ENCODE measurements at regions not wholly inside any gene's neighbourhood (a gene's known extent, or its start where the extent isn't known, plus 50 kb on each side); places are given as distances from the start of the nearest gene placed in this dataset.
A peak's percentile ranks its signal among the peaks of the same experiment; 100 is the strongest.

DNA sequence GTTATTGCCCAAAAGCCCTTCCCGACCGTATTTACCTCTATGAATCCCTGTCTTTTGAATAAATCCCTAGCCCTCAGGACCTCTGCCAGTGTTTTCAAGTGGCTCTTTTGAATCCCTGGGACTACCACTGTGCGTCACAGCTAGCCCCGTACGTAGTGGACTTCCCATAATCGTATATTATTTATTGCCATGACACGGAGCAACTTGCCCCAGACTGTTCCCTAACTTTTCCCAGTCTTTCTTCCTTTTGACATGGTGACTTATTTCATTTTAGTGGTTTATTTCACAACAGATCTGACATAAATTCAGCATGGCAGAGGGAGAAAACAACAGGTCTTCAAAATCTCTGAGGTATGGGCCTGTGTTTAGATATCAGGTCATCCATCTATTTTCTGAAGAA, 318.6 kb upstream of the KLF6 start:
- TF ChIP-seq GATA3 (IDR thresholded peaks at IDR 0.05; ENCODE audit: low read depth, low read length): no peak
- no peak for TF ChIP-seq GATA2 (IDR thresholded peaks at IDR 0.05; ENCODE audit: low read depth, low read length)

DNA sequence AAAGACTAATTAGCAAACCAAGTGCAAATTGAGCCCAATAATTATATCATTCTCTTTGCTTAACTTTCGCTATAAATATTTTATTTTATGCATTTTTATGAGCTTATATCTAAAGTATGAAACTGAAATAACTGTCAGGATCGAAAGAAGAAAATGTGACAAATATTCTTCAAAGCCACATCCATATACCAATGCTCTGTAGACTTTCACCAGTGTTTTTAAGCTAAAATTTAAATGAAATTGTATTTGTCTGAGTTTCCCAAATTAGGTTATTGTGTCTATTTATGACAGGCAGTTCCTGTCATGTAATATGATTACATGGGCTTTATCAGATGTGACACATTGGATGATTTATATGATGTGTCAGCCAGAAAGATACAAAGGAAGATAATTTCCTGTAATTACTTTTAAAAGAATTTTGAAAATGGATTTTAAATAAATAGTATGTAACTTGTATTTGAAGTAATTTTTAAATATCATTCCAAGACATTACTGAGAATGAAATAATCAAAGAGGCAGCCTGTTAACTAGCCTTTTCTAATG, 317.9 kb upstream of the KLF6 start:
- TF ChIP-seq GATA2 (IDR thresholded peaks at IDR 0.05; ENCODE audit: low read depth, low read length) (peak; percentile 35; the same call in 1 of the 2 replicates), GATA3 (IDR thresholded peaks at IDR 0.05; ENCODE audit: low read depth, low read length) (peak; percentile 89)

DNA sequence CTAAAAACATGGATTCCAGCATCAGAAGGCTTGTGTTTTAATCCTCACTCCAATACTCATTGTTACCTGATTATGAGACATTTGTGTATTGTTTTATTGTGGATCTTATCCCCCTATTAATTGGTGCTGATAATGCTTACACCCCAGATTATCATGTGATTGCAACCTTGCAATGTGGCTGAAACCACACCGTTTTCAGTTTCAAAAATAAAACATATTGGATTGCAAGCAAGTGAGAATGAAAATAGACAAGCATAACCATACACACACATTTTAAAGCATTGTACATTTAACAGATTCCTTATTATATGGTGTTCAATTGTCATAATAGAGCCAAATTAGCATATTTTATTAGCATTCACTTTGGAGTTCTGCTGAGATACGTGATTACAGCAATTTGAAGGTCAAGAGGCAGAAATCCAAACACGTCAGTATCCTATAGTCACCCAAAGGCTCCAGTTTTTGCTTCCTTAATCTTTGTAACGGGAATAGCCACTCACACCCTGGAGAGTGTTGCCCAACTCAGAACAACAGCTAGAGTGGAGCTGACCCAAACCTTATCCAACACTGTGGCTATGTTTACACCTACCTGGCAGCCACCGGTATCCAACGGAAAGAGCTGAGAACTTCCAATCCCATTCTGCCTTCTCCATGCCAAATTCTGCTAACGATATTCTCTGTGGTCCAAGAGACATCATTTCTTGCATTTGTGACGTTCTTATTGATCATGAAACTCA, 317.1 kb upstream of the KLF6 start:
- TF ChIP-seq GATA3 (IDR thresholded peaks at IDR 0.05; ENCODE audit: low read depth, low read length) (no peak), GATA2 (IDR thresholded peaks at IDR 0.05; ENCODE audit: low read depth, low read length) (no peak)

DNA sequence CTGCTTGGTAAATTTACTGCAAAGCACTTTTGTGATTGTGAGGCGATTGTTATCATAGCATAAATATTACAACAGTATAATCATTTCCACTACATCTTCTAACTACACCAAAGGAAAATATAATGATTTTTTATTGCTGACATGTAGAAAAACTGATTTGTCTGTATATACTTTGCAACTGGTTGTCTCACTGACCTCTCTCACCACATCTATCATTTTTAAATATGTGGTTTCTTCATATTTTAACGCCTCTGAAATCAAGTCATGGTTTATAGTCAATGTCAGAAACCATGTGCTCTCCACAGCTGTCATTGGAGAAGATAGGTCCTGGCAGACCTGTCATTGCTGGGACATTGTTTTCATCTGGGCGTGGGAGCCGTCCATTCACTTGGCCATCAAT, 315.4 kb upstream of the KLF6 start:
- TF ChIP-seq GATA2 (IDR thresholded peaks at IDR 0.05; ENCODE audit: low read depth, low read length) (no peak), GATA3 (IDR thresholded peaks at IDR 0.05; ENCODE audit: low read depth, low read length) (no peak)

DNA sequence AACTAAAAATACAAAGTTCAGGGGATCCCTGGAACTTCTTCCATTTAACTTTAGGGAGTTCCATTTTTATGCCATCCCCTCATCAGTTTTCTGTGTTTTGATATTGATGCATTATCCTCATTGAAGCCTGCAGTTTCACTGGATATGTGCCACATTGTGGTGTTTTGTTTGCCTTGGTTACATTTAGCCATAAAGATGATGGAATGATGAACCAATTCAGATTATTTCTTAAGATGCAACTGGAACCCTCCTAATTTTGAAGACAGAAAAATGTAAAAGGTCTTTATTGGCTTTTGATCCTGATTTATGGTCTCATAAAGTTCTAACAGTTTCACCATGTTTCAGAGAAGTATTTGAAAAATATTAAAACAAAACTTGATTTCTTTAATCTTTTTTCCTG, 314.2 kb upstream of the KLF6 start:
- no peak for TF ChIP-seq GATA3 (IDR thresholded peaks at IDR 0.05; ENCODE audit: low read depth, low read length)
- TF ChIP-seq GATA2 (IDR thresholded peaks at IDR 0.05; ENCODE audit: low read depth, low read length): no peak

DNA sequence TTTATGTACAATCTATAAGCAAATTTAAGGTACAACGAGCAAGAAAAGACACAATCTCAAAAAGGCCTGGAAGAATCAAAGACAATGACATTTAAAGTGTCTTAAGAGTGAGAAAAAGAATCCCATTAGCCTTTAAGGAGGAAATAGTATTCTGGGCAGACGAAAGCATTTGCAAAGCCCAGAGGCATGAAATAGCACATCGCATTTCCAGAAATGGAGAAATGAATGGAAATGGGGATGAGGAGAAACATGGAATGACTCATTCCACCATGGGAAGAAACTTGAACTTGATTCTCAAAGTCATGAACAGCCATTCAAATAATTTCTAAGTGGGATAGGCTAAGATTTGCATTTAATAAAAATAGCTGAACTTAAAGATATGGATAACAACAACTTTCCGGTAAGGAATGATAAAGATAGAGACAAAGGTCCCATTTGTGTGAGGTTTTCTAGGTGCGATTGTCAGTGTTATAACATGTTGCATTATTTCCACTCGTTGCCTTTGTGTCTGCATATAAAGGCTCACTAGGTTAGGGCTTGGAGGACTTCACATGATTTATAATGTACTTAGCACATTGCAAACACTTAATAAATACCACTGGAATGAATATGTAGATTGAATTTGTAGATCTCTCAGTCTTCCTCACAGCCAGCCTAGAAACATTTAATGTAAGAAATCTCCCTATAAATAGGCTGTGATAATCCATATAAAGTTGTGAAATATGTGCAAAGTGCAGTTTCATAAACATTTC, 310.3 kb upstream of the KLF6 start:
- TF ChIP-seq GATA3 (IDR thresholded peaks at IDR 0.05; ENCODE audit: low read depth, low read length): no peak
- TF ChIP-seq GATA2 (IDR thresholded peaks at IDR 0.05; ENCODE audit: low read depth, low read length): no peak

DNA sequence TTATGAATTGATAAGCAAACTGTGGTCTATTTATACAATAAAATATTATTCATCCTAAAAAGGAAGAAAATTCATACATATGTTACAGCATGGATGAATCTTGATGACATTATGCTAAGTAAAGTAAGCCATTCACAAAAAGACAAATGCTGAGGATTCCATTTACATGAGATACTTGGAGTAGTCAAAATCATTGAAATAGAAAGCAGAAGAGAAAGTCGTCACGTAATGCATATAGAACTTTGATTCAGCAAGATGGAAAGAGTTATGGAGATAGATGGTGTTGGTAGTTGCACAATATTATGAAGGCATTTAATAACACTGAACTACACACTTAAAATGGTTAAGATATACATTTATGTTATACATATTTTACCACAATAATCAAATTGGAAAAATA, 309.7 kb upstream of the KLF6 start:
- no peak for TF ChIP-seq GATA2 (IDR thresholded peaks at IDR 0.05; ENCODE audit: low read depth, low read length)
- no peak for TF ChIP-seq GATA3 (IDR thresholded peaks at IDR 0.05; ENCODE audit: low read depth, low read length)

DNA sequence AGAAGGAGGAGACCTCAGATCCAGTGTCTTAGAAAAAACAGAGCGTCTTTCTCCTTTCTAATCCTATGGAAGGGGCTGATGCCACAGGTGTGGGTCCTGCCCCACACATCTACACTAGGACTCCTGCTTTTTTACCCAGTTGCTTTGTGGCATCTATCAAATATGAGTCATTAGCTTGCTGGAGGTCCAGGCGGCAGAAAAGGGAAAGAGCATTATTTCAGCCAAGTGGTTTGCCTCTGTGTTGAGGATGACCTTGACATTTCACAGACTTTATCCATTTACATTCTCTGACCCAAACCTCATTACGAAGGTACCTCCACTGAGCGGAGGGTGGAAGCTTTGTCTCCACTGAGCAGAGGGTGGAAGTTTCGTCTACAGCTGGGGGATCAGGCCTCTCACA, 308.4 kb upstream of the KLF6 start:
- TF ChIP-seq GATA3 (IDR thresholded peaks at IDR 0.05; ENCODE audit: low read depth, low read length) (no peak), GATA2 (IDR thresholded peaks at IDR 0.05; ENCODE audit: low read depth, low read length) (no peak)

DNA sequence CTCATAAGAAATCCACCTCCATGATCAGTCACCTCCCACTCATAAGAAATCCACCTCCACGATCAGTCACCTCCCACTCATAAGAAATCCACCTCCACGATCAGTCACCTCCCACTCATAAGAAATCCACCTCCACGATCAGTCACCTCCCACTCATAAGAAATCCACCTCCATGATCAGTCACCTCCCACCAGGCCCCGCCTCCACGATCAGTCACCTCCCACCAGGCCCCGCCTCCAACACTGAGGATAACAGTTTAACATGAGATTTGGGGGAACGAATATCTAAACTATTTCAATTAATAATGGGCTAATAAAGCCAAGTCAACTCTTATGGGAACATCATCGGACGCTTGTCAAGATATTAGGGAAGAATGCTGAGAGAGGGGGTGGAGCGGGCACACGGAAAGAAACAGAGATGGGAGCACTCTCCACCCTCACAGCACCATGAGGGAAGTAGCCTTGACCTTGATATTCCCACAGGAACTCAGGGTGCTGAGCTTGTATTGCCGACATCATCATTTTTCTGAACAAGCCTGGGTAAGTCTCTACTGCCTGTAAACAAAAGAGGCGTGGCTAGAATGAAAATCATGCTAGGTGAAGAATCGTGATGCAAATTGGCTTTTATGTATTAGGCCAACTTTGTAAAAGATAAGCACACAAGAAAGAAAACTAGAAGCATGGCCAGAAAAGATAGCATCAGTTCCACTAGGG, 303.5 kb upstream of the KLF6 start:
- no peak for TF ChIP-seq GATA2 (IDR thresholded peaks at IDR 0.05; ENCODE audit: low read depth, low read length)
- TF ChIP-seq GATA3 (IDR thresholded peaks at IDR 0.05; ENCODE audit: low read depth, low read length): no peak

DNA sequence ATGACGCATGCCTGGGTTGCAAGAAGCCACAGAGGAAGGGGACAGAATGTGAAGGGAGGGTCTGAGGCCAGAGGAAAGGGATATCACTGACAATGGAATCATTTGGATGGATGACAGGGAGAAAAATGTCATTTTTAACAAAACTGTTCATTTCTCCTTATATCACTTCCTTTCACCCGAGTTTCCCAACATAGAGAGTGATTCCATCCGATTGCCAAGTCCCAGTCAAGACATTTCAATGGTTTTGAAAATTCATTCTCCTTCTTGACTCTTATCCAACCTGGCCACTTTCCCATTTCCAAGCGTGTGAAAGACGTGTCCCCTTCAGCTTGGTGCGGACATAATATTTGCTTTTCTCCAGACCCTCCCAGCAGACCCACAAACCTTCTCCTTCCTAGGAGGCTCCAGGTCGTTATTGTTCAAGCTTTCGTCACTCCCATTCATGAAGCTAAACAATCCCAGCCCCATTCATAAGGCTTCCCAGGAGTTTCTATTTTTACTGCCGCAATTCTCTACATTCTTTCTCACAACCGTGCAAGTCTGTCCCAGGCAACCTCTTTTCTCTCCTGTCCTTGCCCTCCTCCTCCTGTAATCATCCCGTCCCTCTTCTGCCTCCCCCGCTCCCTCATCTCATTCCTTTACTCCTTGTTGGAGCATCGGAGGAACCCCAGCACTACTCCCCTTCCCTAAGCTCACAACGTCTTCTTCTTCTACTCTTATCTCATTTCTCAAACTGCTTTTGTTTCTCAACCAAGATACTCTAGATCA, 301.3 kb upstream of the KLF6 start:
- TF ChIP-seq GATA3 (IDR thresholded peaks at IDR 0.05; ENCODE audit: low read depth, low read length) (no peak), GATA2 (IDR thresholded peaks at IDR 0.05; ENCODE audit: low read depth, low read length) (no peak)

DNA sequence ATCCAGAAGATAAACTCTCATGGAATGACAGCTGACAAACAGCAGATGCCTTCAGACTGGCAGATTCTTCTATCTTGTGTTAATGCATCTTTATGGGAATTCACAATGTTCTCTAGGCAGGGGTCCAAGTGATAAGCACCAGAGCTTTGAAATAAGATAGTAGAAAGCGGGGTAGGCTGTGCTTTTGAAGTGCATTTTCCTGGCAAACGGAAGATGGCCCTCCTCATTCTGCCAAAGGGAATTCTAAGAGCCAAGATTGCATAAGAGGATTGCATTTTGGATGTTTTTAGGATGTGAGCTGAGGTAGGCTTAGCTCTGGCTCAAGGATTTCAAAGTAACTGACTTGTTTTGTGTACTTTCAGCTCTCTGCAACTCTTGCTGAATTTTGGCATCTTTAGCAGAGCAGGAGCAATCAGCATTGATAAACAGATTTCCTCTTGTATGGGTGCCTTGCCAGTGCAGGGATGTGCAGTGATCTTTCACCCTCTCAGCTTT, 298.5 kb upstream of the KLF6 start:
- TF ChIP-seq GATA3 (IDR thresholded peaks at IDR 0.05; ENCODE audit: low read depth, low read length): no peak
- peak; percentile 87 for TF ChIP-seq GATA2 (IDR thresholded peaks at IDR 0.05; ENCODE audit: low read depth, low read length)

DNA sequence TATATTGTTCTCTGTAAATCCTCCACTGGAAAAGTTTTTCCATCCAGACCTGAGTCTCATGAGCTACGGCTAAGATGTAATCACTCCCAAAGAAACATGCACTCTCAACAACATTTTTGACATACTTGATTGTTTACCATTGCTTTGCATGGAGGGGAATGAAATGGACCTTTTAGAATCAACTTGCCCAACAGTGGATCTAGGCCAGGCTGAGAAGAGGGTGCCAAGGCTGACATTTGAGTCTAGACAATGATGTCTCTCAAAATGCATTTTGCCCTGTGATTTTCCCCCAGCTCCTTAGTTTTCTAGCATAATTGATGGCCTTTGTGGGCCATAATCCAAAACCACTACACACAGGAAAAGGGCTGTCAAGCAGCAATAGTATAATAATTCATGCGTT, 297.9 kb upstream of the KLF6 start:
- TF ChIP-seq GATA3 (IDR thresholded peaks at IDR 0.05; ENCODE audit: low read depth, low read length) (no peak), GATA2 (IDR thresholded peaks at IDR 0.05; ENCODE audit: low read depth, low read length) (no peak)

DNA sequence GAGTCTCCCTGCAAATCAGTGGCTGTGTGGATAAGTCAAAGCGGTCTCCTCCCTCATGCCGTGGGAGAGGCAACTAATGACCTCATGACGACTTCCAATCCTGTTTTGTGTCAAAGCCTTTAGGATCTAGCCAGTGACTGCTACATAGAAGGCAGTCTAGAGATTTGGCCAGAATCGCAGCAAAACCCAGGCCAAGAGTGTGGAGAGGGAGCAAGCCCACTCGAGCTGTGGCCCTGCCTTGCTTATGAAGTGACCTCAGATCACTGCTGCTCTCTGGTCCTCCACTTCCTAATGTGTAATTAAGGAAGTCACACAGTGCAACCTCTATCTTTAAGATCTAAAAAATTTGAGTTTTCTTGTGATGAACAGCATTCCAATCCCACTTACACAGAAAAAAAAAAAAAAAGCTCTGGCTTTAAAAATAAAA, 296.7 kb upstream of the KLF6 start:
- no peak for TF ChIP-seq GATA2 (IDR thresholded peaks at IDR 0.05; ENCODE audit: low read depth, low read length)
- no peak for TF ChIP-seq GATA3 (IDR thresholded peaks at IDR 0.05; ENCODE audit: low read depth, low read length)

Measured in SH-SY5Y (cell line).